ENCODE measurements at regions not wholly inside any gene's neighbourhood (a gene's known extent, or its start where the extent isn't known, plus 50 kb on each side); places are given as distances from the start of the nearest gene placed in this dataset.
"Not testable (repeated sequence)": the region's sequence is repeated elsewhere in the genome, so short reads cannot be mapped to it uniquely, and the experiment has no call there.

DNA sequence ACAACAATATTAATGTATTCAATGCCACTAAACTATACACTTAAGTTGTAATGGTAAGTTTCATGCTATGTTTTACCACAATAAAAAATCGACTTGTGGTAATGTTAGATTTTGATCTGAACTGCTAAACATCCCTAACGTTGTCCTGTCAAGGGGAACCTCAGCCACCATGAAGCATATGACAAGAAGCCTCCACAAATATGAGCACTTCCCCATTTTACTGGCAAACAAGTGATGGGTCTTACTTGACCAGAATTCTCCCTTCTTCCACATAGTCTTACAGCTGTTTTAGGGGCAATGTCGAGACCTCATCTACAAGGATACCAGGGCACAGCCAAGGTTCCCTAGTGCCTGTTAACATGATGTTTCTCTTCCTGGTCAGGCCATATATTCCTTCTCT lies 124.2 kb upstream of the ABI3BP start:
- intact Hi-C loops (cut with DNase I) = no loop called here
- TF ChIP-seq, protein P1, sequence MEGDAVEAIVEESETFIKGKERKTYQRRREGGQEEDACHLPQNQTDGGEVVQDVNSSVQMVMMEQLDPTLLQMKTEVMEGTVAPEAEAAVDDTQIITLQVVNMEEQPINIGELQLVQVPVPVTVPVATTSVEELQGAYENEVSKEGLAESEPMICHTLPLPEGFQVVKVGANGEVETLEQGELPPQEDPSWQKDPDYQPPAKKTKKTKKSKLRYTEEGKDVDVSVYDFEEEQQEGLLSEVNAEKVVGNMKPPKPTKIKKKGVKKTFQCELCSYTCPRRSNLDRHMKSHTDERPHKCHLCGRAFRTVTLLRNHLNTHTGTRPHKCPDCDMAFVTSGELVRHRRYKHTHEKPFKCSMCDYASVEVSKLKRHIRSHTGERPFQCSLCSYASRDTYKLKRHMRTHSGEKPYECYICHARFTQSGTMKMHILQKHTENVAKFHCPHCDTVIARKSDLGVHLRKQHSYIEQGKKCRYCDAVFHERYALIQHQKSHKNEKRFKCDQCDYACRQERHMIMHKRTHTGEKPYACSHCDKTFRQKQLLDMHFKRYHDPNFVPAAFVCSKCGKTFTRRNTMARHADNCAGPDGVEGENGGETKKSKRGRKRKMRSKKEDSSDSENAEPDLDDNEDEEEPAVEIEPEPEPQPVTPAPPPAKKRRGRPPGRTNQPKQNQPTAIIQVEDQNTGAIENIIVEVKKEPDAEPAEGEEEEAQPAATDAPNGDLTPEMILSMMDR (IDR thresholded peaks at IDR 0.05) = no peak
- TF ChIP-seq POLR2A (IDR thresholded peaks at IDR 0.05) = no peak
- Histone ChIP-seq H3K27me3 (no peaks in the 10 kb centered on the region), H3K9me3 (no peaks in the 10 kb centered on the region), H3K4me3 (replicated peaks in 1 of 3) (no peak overlapping the region), H3K36me3 (no peaks in the 10 kb centered on the region), H3K27ac (no peak overlapping the region), H3K4me1 (peaks cover 0 to 7% of the 10 kb centered on the region in 2 donors)
- no peak for DNase-seq
- WGBS, 2 donors = 86 to 88% methylated on average over 3 of the region's 3 CpGs

DNA sequence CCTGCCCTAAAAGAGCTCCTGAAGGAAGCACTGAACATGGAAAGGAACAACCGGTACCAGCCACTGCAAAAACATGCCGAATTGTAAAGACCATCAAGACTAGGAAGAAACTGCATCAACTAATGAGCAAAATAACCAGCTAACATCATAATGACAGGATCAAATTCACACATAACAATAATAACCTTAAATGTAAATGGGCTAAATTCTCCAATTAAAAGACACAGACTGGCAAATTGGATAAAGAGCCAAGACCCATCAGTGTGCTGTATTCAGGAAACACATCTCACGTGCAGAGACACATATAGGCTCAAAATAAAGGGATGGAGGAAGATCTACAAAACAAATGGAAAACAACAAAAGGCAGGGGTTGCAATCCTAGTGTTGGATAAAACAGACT lies 117.1 kb upstream of the ABI3BP start:
- H3K4me3 ChIP-seq (replicated peaks in 1 of 3); H3K9me3 ChIP-seq; H3K36me3 ChIP-seq; H3K27me3 ChIP-seq; H3K4me1 ChIP-seq; H3K27ac ChIP-seq; DNase-seq; intact Hi-C loops (cut with DNase I): not testable (repeated sequence)
- 92 to 96% methylated on average over 3 of the region's 3 CpGs for WGBS, 2 donors

DNA sequence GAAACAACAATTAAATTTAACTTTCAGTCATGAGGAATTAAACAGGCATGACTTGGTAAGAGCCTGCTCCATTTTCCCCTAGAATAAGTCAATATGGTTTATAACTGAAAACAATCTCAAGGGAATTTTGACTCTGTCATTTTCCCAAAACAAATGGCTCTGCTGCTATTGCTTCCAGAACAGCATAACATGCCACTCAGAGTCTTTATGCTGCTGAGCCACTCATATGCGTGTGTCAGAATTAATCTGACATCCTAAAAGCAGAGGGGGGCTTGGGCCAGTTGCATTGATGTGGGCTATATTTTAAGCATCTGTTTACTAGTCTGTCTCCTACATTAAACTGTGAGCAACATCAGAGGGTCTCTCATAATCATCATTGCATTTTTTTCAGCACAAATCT lies 111.1 kb upstream of the ABI3BP start:
- intact Hi-C loops (cut with DNase I) = no loop called here
- Histone ChIP-seq H3K4me1 (no peaks in the 10 kb centered on the region), H3K9me3 (no peaks in the 10 kb centered on the region), H3K27me3 (no peaks in the 10 kb centered on the region), H3K27ac (no peak overlapping the region), H3K4me3 (replicated peaks in 1 of 3) (no peak overlapping the region), H3K36me3 (no peaks in the 10 kb centered on the region)
- 79 to 85% methylated on average over 1 of the region's 1 CpG for WGBS, 2 donors
- DNase-seq = no peak
- TF ChIP-seq, protein P1 (IDR thresholded peaks at IDR 0.05) = no peak
- no peak for TF ChIP-seq POLR2A (IDR thresholded peaks at IDR 0.05)

DNA sequence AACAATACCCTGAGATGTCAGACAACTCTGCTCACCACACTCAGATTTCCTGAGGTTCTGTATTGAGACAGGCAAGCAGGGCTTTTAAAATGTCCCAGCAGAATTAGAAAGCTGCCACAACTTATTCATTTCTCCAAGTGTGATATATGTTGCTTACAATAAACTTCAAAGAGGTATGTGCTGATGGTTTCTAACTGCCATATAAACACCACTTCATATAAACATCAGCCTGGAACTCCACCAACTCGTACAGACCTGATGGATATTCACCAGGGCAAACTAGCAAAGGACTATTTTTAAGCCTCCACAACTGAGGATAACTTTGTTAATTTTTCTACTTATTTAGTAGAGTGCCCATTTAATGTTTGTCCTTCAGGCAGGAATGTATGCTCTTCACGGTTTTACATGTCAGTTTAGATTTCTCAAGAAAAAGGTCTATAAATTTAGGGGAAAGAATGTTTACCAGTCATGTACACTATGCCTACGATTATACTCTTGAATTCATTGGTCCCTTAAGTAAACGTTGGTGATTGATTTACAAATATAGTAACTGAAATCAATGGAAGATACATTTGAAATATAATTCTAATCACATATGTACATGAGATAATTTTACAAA lies 109.6 kb upstream of the ABI3BP start:
- no peaks in the 10 kb centered on the region for H3K4me1 ChIP-seq
- intact Hi-C loops (cut with DNase I) = no loop called here
- no peak overlapping the region for H3K4me3 ChIP-seq (replicated peaks in 1 of 3)
- H3K36me3 ChIP-seq = no peaks in the 10 kb centered on the region
- no peaks in the 10 kb centered on the region for H3K27me3 ChIP-seq
- TF ChIP-seq, protein P1 (IDR thresholded peaks at IDR 0.05) = no peak
- TF ChIP-seq POLR2A (IDR thresholded peaks at IDR 0.05) = no peak
- DNase-seq = no peak
- H3K27ac ChIP-seq = no peak overlapping the region
- 47 to 70% methylated on average over 4 of the region's 4 CpGs for WGBS, 2 donors
- no peaks in the 10 kb centered on the region for H3K9me3 ChIP-seq

DNA sequence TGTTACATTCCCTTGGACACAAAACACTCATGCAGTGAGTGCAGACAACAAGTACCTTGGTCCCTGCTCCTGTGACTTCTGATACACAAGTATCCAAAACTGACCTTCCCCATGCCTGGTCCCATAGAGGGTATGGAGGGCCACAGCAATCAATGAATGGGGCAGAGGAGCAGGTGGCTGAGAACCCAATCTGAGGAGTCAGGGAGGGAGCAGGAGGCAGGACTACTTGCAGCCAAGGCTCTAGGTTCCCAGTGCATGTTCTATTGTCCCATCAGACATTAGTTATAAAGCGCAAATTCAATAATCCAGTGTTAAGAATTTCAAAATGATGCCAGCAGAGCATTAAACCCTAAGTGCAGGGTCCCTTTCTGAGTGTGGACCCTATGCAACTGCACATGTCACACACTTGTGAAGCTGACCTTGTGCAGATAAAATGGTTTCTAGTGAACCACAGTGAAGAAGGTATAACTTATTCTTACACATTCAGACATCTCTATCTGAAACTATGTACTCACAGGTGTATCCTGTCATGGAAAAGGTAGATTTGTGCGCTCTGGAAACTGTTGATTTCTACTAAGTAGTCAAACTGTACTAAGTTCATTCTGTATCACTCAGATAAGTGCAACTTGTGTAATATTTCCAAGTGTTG lies 107.3 kb upstream of the ABI3BP start:
- no peak for DNase-seq

More for the DNA sequence above, 107.3 kb upstream of the ABI3BP start:
- Histone ChIP-seq H3K4me3 (replicated peaks in 1 of 3) (no peak overlapping the region), H3K9me3 (no peaks in the 10 kb centered on the region), H3K4me1 (no peaks in the 10 kb centered on the region), H3K27me3 (no peaks in the 10 kb centered on the region), H3K27ac (no peak overlapping the region), H3K36me3 (no peaks in the 10 kb centered on the region)
- TF ChIP-seq, protein P1 (IDR thresholded peaks at IDR 0.05) = no peak
- no peak for TF ChIP-seq POLR2A (IDR thresholded peaks at IDR 0.05)
- intact Hi-C loops (cut with DNase I) = no loop called here
- WGBS, 2 donors = 75 to 89% methylated on average over 2 of the region's 2 CpGs

All from thyroid gland (tissue), 4 donors.